HG02970 (cell line): ENCODE measurements at regions not wholly inside any gene's neighbourhood (a gene's known extent, or its start where the extent isn't known, plus 50 kb on each side); places are given as distances from the start of the nearest gene placed in this dataset.

Experiments used
- ATAC-seq: cut with Tn5 transposase; IDR thresholded peaks from one replicate; pipeline ENCODE4 v1.9.1; 2021; ENCODE audit warnings: mild to moderate bottlenecking, moderate library complexity, moderate number of reproducible peaks; ENCODE audit not compliant: unreplicated experiment, low FRiP score

DNA sequence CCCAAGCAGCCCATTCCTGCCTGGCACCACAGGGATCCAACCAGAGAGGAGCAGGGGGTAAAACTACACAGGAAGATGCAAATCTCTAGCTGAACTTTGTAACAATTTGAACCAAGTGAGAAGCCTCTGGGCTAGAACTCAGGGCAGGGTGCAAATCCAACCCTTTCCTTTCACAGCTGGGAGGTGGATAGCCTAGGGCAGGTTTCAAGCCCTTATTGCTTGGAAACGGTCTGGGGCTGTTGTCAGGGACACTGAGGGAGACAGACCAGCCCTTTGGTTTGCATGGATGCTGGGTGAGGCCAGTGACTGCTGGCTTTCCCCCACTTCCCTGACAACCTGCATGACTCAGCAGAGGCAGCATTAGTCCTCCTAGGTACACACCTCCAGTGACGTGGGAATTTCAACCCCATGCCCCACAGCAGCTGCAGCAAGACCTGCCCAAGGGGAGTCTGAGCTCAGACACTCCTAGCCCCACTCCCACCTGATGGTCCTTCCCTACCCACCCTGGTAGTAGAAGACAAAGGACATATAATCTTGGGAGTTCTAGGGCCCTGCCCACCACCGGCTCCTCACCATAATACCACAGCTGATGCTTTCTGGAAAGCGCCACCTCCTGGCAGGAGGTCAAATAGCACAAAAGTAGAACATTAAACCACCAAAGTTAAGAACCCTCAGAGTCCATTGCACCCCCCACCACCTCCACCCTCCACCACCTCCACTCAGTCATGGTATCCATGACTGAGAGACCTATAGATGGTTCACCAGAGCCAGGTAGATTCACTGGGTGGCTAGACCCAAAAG lies 797.7 kb upstream of the MAN1A1 start:
- no peak for ATAC-seq

DNA sequence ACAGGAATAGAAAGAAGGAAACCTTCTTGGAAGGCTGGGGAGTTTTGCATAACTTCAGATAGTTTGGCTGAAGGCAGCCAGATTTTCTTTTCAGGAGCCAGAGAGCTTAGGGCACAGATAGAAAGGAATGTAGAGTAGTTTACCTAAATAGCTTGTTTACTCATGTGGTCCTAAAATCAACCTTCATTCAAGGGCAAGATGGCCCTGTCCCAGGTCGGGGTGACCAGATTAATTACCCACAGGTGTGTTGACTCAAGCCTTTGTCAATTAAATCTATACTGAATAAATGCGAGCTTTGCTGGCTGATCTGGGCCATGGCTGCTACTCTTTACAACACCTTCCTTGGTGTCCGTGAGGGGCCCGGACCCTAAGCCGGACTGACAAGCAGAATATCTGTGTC lies 792.0 kb upstream of the MAN1A1 start:
- ATAC-seq = no peak

GRCh38 chr6:120137492-120137891 lies 787.9 kb upstream of the MAN1A1 start:
- no peak for ATAC-seq

DNA sequence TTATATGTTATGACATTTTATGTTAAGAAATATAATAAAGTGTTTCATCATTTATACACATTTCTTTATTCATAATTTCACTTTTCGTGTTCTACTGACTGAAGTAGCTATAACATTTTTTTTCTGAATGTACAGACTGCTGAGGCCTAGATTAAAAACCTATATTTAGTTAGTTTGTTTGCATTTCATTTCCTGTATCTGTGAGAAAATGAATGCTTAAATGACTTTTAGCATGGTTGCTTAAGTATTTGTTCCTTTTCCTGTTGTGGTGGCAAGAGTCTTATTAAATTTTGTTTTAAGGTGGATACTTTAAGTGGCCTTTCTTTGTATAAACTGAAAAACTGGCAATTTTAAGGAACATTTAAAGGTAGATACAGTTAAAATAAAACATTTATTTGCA lies 779.7 kb upstream of the MAN1A1 start:
- no peak for ATAC-seq

DNA sequence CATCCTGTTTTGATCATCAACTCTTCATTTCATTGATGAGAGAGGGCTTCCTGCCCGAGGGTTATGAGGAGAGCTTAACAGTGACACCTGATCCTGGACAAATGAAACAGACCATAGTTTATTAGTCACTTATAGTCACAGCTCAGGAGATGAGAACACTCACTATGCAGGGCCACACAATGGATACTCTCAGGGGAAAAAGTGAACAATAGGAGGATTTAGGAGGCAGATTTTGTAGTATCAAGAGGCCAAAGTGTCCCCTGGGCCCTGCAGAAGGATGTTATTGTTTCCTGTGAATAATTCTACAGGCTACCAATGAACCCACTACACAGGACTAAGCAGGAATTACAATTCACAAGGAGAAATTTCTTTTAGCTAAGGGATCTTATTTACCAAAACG lies 772.8 kb upstream of the MAN1A1 start:
- ATAC-seq = no peak

- ATAC-seq = no peak
Measured at GRCh38 chr6:120116343-120116742, 766.8 kb upstream of the MAN1A1 start.

DNA sequence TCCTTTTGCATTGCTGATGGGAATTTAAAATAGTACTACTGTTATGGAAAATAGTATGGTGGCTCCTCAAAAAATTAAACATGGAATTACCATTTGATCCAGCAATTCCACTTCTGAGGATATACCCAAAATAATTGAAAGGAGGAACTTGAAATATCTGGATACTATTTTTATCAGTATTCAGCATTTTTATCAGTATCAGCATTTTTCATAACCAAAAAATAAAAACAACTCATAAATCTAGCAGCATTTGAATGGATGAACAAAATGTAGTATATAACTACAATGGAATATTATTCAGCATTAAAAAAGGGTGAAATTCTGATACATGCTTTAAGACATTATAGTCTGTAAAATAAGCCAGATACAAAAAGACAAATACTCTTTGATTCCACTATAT lies 763.4 kb upstream of the MAN1A1 start:
- no peak for ATAC-seq

GRCh38 chr6:120111001-120111400 lies 761.4 kb upstream of the MAN1A1 start:
- ATAC-seq = no peak

- no peak for ATAC-seq
Measured at GRCh38 chr6:120108061-120108795, 758.7 kb upstream of the MAN1A1 start.

- ATAC-seq = no peak
Measured at GRCh38 chr6:120103618-120104017, 754.1 kb upstream of the MAN1A1 start.

- no peak for ATAC-seq
Measured at GRCh38 chr6:120096696-120097260, 747.2 kb upstream of the MAN1A1 start.

- no peak for ATAC-seq
Measured at GRCh38 chr6:120083186-120083585, 733.6 kb upstream of the MAN1A1 start.

DNA sequence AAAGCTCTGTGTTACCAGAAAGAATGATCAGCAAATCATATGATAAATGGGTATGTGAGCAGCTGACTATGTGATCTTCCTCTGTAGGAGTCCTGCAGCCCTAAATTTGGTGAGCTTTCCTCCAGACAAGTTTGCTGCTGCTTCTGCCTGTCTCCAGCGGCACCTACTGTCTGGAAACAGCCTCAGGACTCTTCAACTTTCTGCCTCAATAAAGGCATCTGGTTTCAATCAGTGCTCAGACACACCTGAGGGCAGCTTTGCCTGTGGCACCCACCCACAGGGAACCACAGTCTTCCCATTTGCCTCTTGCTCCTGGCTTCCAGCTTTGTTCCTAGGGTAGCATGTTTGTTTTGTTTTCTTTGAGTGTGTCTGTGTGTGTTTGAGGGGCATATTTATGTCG lies 727.9 kb upstream of the MAN1A1 start:
- no peak for ATAC-seq

DNA sequence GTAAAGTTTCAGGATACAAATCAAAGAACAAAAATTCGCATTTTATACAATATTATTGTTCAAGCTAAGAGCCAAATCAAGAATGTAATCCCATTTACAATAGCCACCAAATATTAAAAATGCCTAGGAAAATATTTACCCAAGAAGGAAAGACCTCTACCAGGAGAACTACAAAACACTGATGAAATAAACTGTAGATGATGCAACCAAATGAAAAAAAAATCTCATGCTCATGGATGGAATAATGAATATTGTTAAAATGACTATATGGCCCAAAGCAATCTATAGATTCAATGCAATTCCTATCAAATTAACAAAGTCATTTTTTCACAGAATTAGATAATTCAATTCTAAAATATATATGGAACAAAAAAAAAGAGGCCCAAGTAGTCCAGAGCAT lies 708.8 kb upstream of the MAN1A1 start:
- no peak for ATAC-seq

- ATAC-seq = no peak
Measured at GRCh38 chr6:120056085-120056484, 706.5 kb upstream of the MAN1A1 start.

DNA sequence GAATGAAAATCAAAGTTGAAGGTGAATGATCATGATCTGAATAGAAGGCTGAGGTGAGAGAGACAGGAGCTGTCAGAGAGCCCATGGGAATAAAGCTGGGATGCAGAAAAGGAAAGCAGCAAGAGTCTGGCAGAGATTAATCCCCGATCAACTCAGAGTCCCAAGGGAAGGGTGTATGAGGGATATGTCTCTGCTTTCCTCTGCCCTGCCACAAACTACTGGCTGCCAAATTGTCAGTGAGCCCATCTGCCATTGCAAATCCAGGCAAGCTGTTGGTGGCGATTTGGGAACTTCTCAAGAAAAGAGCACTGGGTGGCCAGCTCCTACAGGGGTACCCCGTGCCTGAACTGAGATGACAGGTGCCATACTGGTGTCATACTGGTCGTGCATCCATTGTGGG lies 705.5 kb upstream of the MAN1A1 start:
- no peak for ATAC-seq

GRCh38 chr6:120039664-120040063 lies 690.1 kb upstream of the MAN1A1 start:
- no peak for ATAC-seq

- no peak for ATAC-seq
Measured at GRCh38 chr6:120031837-120032236, 682.3 kb upstream of the MAN1A1 start.

- no peak for ATAC-seq
Measured at GRCh38 chr6:120026791-120027190, 677.2 kb upstream of the MAN1A1 start.

GRCh38 chr6:120010075-120010474 lies 660.5 kb upstream of the MAN1A1 start:
- no peak for ATAC-seq

GRCh38 chr6:120005292-120005976 lies 655.9 kb upstream of the MAN1A1 start:
- ATAC-seq = no peak
